GM13976 (cell line): ENCODE measurements at regions not wholly inside any gene's neighbourhood (a gene's known extent, or its start where the extent isn't known, plus 50 kb on each side); places are given as distances from the start of the nearest gene placed in this dataset.

Experiments used
- DNase-seq: peaks from one replicate; pipeline ENCODE4 v3.0.0; 2012; ENCODE audit warnings: low spot score
- in situ Hi-C: fragments of 300-500 bp; cut with MboI; formaldehyde crosslinking; loops from one replicate; pipeline ENCODE4 v1.12.0; 2022; ENCODE audit warnings: low sequenced_read_pairs, mixed read lengths, inconsistent platforms; ENCODE audit not compliant: unreplicated experiment
- TF ChIP-seq, protein P1 (sequence below): IDR thresholded peaks from 2 replicates; pipeline ENCODE4 v1.5.1; 2012; ENCODE audit warnings: borderline replicate concordance, mild to moderate bottlenecking; ENCODE audit not compliant: insufficient read depth; ENCODE audit errors: extremely low read depth, missing control alignments, control extremely low read depth

DNA sequence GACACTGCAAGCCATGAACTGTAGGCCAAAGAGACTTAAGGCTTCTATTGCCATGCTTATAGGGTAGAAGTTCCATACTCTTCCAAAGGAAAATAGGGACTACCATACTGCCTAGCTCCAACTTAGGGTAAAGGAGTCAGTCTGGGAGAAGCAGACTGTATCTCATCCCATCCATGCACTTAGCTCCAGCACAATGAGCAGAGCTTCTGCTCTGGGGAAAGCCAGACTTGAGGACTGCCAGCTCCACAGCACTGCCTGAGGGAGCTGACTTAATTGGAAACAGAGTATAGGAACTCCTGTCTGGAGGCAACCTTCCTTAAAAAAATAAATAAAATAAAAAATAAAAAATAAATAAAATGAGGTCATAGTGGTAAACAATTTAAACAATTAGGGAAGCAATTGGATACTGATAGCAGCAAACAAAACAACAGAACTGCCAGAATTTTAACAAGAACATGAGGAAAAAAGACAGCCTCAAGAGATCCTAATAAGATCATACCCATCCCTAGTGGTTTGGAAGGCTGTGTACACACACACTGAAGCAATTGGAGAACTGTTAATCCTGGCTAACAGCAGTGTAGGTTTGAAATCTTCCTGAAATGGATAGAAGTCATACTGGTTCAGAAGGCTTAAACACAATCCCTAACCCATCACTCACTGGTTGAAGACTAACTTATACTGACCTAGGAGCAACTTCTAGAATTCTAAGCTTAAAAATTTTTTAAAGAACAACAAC is 550.1 kb downstream of the TBC1D4 start:
- TF ChIP-seq, protein P1, sequence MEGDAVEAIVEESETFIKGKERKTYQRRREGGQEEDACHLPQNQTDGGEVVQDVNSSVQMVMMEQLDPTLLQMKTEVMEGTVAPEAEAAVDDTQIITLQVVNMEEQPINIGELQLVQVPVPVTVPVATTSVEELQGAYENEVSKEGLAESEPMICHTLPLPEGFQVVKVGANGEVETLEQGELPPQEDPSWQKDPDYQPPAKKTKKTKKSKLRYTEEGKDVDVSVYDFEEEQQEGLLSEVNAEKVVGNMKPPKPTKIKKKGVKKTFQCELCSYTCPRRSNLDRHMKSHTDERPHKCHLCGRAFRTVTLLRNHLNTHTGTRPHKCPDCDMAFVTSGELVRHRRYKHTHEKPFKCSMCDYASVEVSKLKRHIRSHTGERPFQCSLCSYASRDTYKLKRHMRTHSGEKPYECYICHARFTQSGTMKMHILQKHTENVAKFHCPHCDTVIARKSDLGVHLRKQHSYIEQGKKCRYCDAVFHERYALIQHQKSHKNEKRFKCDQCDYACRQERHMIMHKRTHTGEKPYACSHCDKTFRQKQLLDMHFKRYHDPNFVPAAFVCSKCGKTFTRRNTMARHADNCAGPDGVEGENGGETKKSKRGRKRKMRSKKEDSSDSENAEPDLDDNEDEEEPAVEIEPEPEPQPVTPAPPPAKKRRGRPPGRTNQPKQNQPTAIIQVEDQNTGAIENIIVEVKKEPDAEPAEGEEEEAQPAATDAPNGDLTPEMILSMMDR = no peak
- DNase-seq = no peak
- in situ Hi-C loops = no loop called here

DNA sequence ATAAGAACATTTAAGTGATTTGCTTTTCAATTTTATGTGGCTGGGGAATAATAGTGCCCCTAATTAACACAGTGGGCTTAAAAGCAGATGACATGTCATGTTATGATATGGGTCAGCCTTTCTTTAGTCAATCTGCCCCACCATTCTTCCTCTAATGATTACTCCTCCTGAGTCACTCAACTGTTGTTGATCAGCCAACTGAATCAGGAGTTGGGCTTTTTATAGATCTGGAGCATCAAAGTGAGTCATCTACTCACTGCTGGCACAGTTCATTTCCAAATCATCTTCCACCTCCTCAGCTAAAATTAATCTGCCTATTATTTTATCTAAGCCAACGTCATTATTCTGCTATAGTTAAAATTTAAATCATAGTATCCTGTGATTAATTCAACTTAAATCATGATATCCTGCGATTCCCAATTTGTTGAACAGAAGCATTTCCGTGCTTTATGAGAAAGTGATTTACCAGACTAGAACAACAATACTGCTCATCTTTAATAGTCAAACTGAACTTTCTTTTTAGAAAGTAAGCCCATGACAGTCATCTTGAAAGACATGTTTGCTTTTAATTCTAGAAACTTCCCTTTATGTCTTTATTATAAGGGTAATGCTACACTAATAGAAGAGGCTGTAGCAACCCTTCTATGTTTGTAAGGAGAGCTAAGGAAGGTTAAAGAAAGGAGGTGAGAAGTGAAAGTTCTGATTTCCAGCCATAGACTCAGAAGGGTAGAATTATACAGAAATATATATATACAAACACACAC is 551.4 kb downstream of the TBC1D4 start:
- in situ Hi-C loops = no loop called here
- no peak for DNase-seq
- TF ChIP-seq, protein P1 = no peak

DNA sequence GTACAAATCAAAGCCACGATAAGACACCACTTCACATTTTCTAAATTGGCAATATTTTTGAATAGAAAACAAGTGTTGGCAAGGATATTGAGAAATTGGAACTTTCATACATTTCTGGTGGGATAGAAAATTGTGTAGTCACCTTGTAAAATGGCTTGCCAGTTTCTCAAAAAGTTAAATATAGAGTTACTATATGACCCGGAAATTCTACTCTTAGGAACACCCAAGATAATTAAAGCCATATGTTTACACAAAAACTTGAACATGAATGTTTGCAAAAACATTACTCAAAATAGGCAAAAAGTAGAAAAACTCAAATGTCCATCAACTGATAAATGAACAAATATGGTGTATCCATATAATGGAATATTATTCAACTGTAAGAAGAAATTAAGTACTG is 552.5 kb downstream of the TBC1D4 start:
- no peak for DNase-seq
- TF ChIP-seq, protein P1 = no peak
- in situ Hi-C loops = no loop called here

DNA sequence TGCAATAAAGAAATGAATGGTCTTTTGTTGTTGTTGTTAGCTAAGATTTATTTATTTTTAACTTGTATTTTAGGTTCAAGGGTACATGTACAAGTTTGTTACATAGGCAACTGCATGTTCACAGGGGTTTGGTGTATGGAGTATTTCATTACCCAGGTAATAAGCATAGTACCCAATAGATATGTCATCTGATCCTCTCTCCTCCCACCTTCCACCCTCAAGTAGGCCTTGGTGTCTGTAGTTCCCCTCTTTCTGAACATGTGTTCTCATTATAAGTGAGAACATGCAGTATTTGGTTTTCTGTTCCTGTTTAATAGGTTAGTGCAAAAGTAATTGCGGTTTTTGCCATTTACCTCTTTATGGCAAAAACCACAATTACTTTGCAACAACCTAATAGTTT is 554.1 kb downstream of the TBC1D4 start:
- in situ Hi-C loops = no loop called here
- no peak for DNase-seq
- TF ChIP-seq, protein P1 = no peak

DNA sequence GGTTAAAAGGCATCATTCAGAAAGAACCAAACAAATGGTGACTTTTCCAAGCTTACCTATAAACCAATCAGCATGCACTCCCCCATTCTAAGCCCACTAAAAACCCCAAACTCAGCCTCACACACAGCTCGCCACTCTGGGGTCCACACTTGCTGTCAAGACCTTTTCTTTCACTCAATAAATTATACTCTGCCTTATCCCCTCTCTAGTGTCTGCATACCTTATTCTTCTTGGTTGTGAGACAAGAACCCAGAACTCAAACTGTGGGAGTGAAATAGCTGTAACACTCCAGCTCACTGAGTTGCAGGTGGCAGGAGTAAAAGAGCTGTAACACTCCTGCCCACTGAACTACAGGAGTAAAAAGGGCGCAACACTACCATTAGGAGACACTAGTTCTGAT is 559.0 kb downstream of the TBC1D4 start:
- TF ChIP-seq, protein P1 = no peak
- in situ Hi-C loops = no loop called here
- no peak for DNase-seq

- in situ Hi-C loops = no loop called here
- no peak for DNase-seq
- TF ChIP-seq, protein P1 = no peak
Measured at GRCh38 chr13:74921326-74921725, 560.6 kb downstream of the TBC1D4 start.
